ENCODE measurements at regions not wholly inside any gene's neighbourhood (a gene's known extent, or its start where the extent isn't known, plus 50 kb on each side); places are given as distances from the start of the nearest gene placed in this dataset.

GRCh38 chr3:115348951-115349745, 202.1 kb upstream of the ZBTB20 start:
- TF ChIP-seq CTCF (IDR thresholded peaks at IDR 0.05; ENCODE audit: insufficient read depth, low read length, poor library complexity, severe bottlenecking) = no peak

GRCh38 chr3:115350606-115351005, 203.5 kb upstream of the ZBTB20 start:
- Histone ChIP-seq H3K27me3 (replicated peaks; ENCODE audit: control insufficient read depth, insufficient read depth, low read length) (no peaks in the 10 kb centered on the region), H3K36me3 (ENCODE audit: control insufficient read depth, insufficient read depth, low read length) (no peaks in the 10 kb centered on the region), H3K4me3 (replicated peaks; ENCODE audit: low read depth, low read length) (no peak overlapping the region)
- no peak for DNase-seq (ENCODE audit: extremely low read depth, insufficient read length)
- no peak for TF ChIP-seq CTCF (IDR thresholded peaks at IDR 0.05; ENCODE audit: insufficient read depth, low read length, poor library complexity, severe bottlenecking)

More at GRCh38 chr3:115348951-115349745, 202.1 kb upstream of the ZBTB20 start:
- no peaks in the 10 kb centered on the region for H3K36me3 ChIP-seq (ENCODE audit: control insufficient read depth, insufficient read depth, low read length)
- no peak for DNase-seq (ENCODE audit: extremely low read depth, insufficient read length)
- no peaks in the 10 kb centered on the region for H3K27me3 ChIP-seq (replicated peaks; ENCODE audit: control insufficient read depth, insufficient read depth, low read length)
- H3K4me3 ChIP-seq (replicated peaks; ENCODE audit: low read depth, low read length) = no peak overlapping the region

DNA sequence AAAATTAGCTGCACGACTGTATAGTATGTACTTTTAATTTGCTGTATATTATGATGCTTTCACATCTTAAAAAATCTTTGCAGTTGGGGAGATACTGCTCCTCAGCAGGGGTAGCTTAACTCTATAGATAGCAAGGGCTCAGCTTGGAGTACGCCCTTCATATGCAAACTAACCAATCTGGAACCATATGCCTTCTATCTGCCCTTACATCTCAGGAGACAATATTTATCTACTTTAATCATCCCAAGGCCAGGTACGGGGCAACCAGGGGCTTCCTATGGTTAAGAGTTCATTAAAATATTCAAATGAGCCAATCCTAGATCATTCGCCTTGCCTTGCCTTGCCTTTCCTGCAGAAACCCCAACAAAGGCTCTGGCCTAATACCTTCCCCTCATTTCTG, 204.1 kb upstream of the ZBTB20 start:
- no peak for DNase-seq (ENCODE audit: extremely low read depth, insufficient read length)
- Histone ChIP-seq H3K4me3 (replicated peaks; ENCODE audit: low read depth, low read length) (no peak overlapping the region), H3K27me3 (replicated peaks; ENCODE audit: control insufficient read depth, insufficient read depth, low read length) (no peaks in the 10 kb centered on the region), H3K36me3 (ENCODE audit: control insufficient read depth, insufficient read depth, low read length) (no peaks in the 10 kb centered on the region)
- no peak for TF ChIP-seq CTCF (IDR thresholded peaks at IDR 0.05; ENCODE audit: insufficient read depth, low read length, poor library complexity, severe bottlenecking)

GRCh38 chr3:115354010-115354409, 206.9 kb upstream of the ZBTB20 start:
- Histone ChIP-seq H3K4me3 (replicated peaks; ENCODE audit: low read depth, low read length) (no peak overlapping the region), H3K27me3 (replicated peaks; ENCODE audit: control insufficient read depth, insufficient read depth, low read length) (no peaks in the 10 kb centered on the region), H3K36me3 (ENCODE audit: control insufficient read depth, insufficient read depth, low read length) (no peaks in the 10 kb centered on the region)
- no peak for DNase-seq (ENCODE audit: extremely low read depth, insufficient read length)
- TF ChIP-seq CTCF (IDR thresholded peaks at IDR 0.05; ENCODE audit: insufficient read depth, low read length, poor library complexity, severe bottlenecking) = no peak

DNA sequence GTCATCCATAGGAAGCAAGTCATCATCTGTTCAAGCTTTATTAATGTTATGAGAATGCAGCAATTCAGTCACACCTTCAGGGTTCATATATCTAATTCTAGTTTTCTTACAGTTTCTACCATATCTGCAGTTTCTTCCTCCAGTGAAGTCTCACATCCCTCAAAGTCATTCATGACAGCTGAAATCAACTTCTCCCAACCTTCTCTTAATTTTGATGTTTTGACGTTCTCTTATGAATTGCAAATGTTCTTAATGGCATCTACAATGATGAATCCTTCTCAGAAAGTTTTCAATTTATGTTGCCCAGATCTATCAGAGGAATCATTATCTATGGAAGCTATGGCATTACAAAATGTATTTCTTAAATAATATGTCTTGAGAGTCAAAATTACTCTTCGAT, 210.4 kb upstream of the ZBTB20 start:
- no peak for DNase-seq (ENCODE audit: extremely low read depth, insufficient read length)
- H3K4me3 ChIP-seq (replicated peaks; ENCODE audit: low read depth, low read length) = no peak overlapping the region
- TF ChIP-seq CTCF (IDR thresholded peaks at IDR 0.05; ENCODE audit: insufficient read depth, low read length, poor library complexity, severe bottlenecking) = no peak
- no peaks in the 10 kb centered on the region for H3K27me3 ChIP-seq (replicated peaks; ENCODE audit: control insufficient read depth, insufficient read depth, low read length)
- no peaks in the 10 kb centered on the region for H3K36me3 ChIP-seq (ENCODE audit: control insufficient read depth, insufficient read depth, low read length)
